HEK293 (cell line): ENCODE measurements at regions not wholly inside any gene's neighbourhood (a gene's known extent, or its start where the extent isn't known, plus 50 kb on each side); places are given as distances from the start of the nearest gene placed in this dataset.

ENCODE experiments used
- CTCF ChIA-PET: fragments of 350-600 bp; formaldehyde crosslinking; extraction: SDS; loops from one replicate; lab custom pipeline; 2021; ENCODE audit warnings: antibody characterized with exemption; lab: Yijun Ruan, JAX
- POLR2A ChIA-PET: fragments of 300-600 bp; formaldehyde crosslinking; extraction: SDS; loops from one replicate; lab custom pipeline; 2020; ENCODE audit warnings: antibody characterized with exemption, inconsistent platforms; lab: Yijun Ruan, JAX
- H3K27ac ChIP-seq: fragments of 200-500 bp; sonication (Bioruptor generic); 2 replicates; pipeline ENCODE4 v1.5.1; 2014; ENCODE audit warnings: low read depth, low read length, control low read depth, inconsistent platforms; ENCODE audit errors: extremely low read depth
- H3K36me3 ChIP-seq, 2 experiments: fragments of 200-500 bp in 1 of 2; sonication (Bioruptor generic) in 1 of 2; 1 replicate in 1 of 2; 2 replicates in 1 of 2; pipeline ENCODE4 v1.5.1; 2014 to 2017; ENCODE audit warnings: inconsistent platforms in 2 of 2, low read length in 2 of 2; ENCODE audit not compliant: control insufficient read depth in 2 of 2, insufficient read depth in 1 of 2
- H3K4me1 ChIP-seq: fragments of 200-500 bp; sonication (Bioruptor generic); 2 replicates; pipeline ENCODE4 v1.5.1; 2014; ENCODE audit warnings: mild to moderate bottlenecking, low read length, inconsistent platforms; ENCODE audit not compliant: control insufficient read depth, insufficient read depth
- H3K4me3 ChIP-seq: 2 replicates; pipeline ENCODE4 v1.5.1; 2011; ENCODE audit warnings: low read depth, mild to moderate bottlenecking, control low read depth, low read length, moderate library complexity
- H3K9me3 ChIP-seq: fragments of 200-500 bp; sonication (Bioruptor generic); 2 replicates; pipeline ENCODE4 v1.5.1; 2014; ENCODE audit warnings: low read depth, low read length, inconsistent platforms; ENCODE audit not compliant: control insufficient read depth, insufficient read depth
- HOXD13 ChIP-seq: sonication (generic); formaldehyde crosslinking; IDR thresholded peaks from 2 replicates; pipeline ENCODE4 v1.8.0; 2022; ENCODE audit warnings: missing genetic modification reagents, borderline replicate concordance
- KLF7 ChIP-seq: fragments of 450-650 bp; formaldehyde crosslinking; IDR thresholded peaks from 2 replicates; pipeline ENCODE4 v1.5.1; 2016; ENCODE audit warnings: missing biosample characterization, missing genetic modification characterization, borderline replicate concordance
- MEIS1 ChIP-seq: sonication (generic); formaldehyde crosslinking; IDR thresholded peaks from 2 replicates; pipeline ENCODE4 v1.8.1; 2022; ENCODE audit warnings: missing genetic modification reagents, mild to moderate bottlenecking, borderline replicate concordance
- OVOL3 ChIP-seq: fragments of 450-650 bp; formaldehyde crosslinking; IDR thresholded peaks from 2 replicates; pipeline ENCODE4 v1.5.1; 2016; ENCODE audit warnings: missing biosample characterization, missing genetic modification characterization
- PATZ1 ChIP-seq: fragments of 450-650 bp; formaldehyde crosslinking; IDR thresholded peaks from 2 replicates; pipeline ENCODE4 v1.5.1; 2016; ENCODE audit warnings: missing biosample characterization, missing genetic modification characterization
- PRDM1 ChIP-seq: fragments of 450-650 bp; formaldehyde crosslinking; IDR thresholded peaks from 2 replicates; pipeline ENCODE4; 2016; ENCODE audit warnings: missing biosample characterization, missing genetic modification characterization
- PRDM6 ChIP-seq: fragments of 450-650 bp; formaldehyde crosslinking; IDR thresholded peaks from 2 replicates; pipeline ENCODE4 v1.5.1; 2017; ENCODE audit warnings: missing biosample characterization, missing genetic modification characterization
- TCF7L2 ChIP-seq: IDR thresholded peaks from 2 replicates; pipeline ENCODE4 v1.6.1; 2011; ENCODE audit warnings: low read depth, mild to moderate bottlenecking, inconsistent platforms, low read length, moderate library complexity, borderline replicate concordance
- ZFHX2 ChIP-seq: fragments of 450-650 bp; formaldehyde crosslinking; conservative IDR thresholded peaks from 2 replicates; pipeline ENCODE4 v1.5.1; 2016; ENCODE audit warnings: missing biosample characterization, missing genetic modification characterization
- ZFP69B ChIP-seq: fragments of 450-650 bp; formaldehyde crosslinking; IDR thresholded peaks from 2 replicates; pipeline ENCODE4 v1.5.1; 2016; ENCODE audit warnings: missing biosample characterization, missing genetic modification characterization
- ZNF112 ChIP-seq: fragments of 450-650 bp; formaldehyde crosslinking; IDR thresholded peaks from 2 replicates; pipeline ENCODE4 v1.5.0; 2017; ENCODE audit warnings: missing biosample characterization, missing genetic modification characterization
- ZNF138 ChIP-seq: fragments of 450-650 bp; formaldehyde crosslinking; IDR thresholded peaks from 2 replicates; pipeline ENCODE4 v1.5.1; 2016; ENCODE audit warnings: missing biosample characterization, missing genetic modification characterization, borderline replicate concordance
- ZNF221 ChIP-seq: fragments of 450-650 bp; formaldehyde crosslinking; IDR thresholded peaks from 2 replicates; pipeline ENCODE4 v1.5.1; 2017; ENCODE audit warnings: missing biosample characterization, missing genetic modification characterization, borderline replicate concordance
- ZNF324 ChIP-seq: fragments of 450-650 bp; formaldehyde crosslinking; IDR thresholded peaks from 2 replicates; pipeline ENCODE4 v1.5.1; 2016; ENCODE audit warnings: missing biosample characterization, missing genetic modification characterization
- ZNF362 ChIP-seq: fragments of 450-650 bp; formaldehyde crosslinking; IDR thresholded peaks from 2 replicates; pipeline ENCODE4 v1.5.1; 2016; ENCODE audit warnings: missing biosample characterization, missing genetic modification characterization
- ZNF394 ChIP-seq: fragments of 450-650 bp; formaldehyde crosslinking; IDR thresholded peaks from 2 replicates; pipeline ENCODE4 v1.5.1; 2016; ENCODE audit warnings: missing biosample characterization, missing genetic modification characterization, mild to moderate bottlenecking, moderate library complexity, borderline replicate concordance
- ZNF449 ChIP-seq: fragments of 450-650 bp; formaldehyde crosslinking; IDR thresholded peaks from 2 replicates; pipeline ENCODE4 v1.5.1; 2017; ENCODE audit warnings: missing biosample characterization, mild to moderate bottlenecking, missing genetic modification characterization, moderate library complexity
- ZNF488 ChIP-seq: fragments of 450-650 bp; formaldehyde crosslinking; IDR thresholded peaks from 2 replicates; pipeline ENCODE4 v1.5.1; 2016; ENCODE audit warnings: missing biosample characterization, missing genetic modification characterization
- ZNF571 ChIP-seq: fragments of 450-650 bp; formaldehyde crosslinking; IDR thresholded peaks from 2 replicates; pipeline ENCODE4 v1.5.0; 2017; ENCODE audit warnings: missing biosample characterization, missing genetic modification characterization
- ZNF580 ChIP-seq: fragments of 450-650 bp; formaldehyde crosslinking; IDR thresholded peaks from 2 replicates; pipeline ENCODE4 v1.5.1; 2016; ENCODE audit warnings: missing biosample characterization, missing genetic modification characterization
- ZNF639 ChIP-seq: fragments of 450-650 bp; formaldehyde crosslinking; IDR thresholded peaks from 2 replicates; pipeline ENCODE4 v1.5.1; 2016; ENCODE audit warnings: missing biosample characterization, missing genetic modification characterization
- ZNF677 ChIP-seq: fragments of 450-650 bp; IDR thresholded peaks from 2 replicates; pipeline ENCODE4 v1.5.0; 2018; ENCODE audit warnings: missing biosample characterization, mild to moderate bottlenecking, missing genetic modification characterization, moderate library complexity
- ZNF768 ChIP-seq: fragments of 450-650 bp; formaldehyde crosslinking; IDR thresholded peaks from 2 replicates; pipeline ENCODE4 v1.5.1; 2018; ENCODE audit warnings: missing biosample characterization, mild to moderate bottlenecking, missing genetic modification characterization
- ZNF792 ChIP-seq: fragments of 450-650 bp; formaldehyde crosslinking; IDR thresholded peaks from 2 replicates; pipeline ENCODE4 v1.5.1; 2016; ENCODE audit warnings: missing biosample characterization, missing genetic modification characterization

- TF ChIP-seq ZNF362 (tag by site-specific recombination) (no peak), ZNF112 (tag by site-specific recombination) (no peak), ZNF792 (tag by site-specific recombination) (no peak), ZNF571 (no peak), ZNF580 (tag by site-specific recombination) (no peak), ZNF138 (tag by site-specific recombination) (no peak), OVOL3 (tag by site-specific recombination) (no peak), ZFHX2 (no peak), ZNF488 (no peak), ZNF449 (tag by site-specific recombination) (no peak)
Observed at GRCh38 chr2:149735237-149735958, 147.8 kb upstream of the MMADHC start (continued).

- Histone ChIP-seq H3K4me1 (peaks cover 18% of the 10 kb centered on the region; the same call in 1 of the 2 replicates), H3K9me3 (no peaks in the 10 kb centered on the region), H3K36me3 (no peaks in the 10 kb centered on the region), H3K27ac (no peak overlapping the region), H3K4me3 (no peak overlapping the region)
- peak; percentile 65 for TF ChIP-seq PRDM1 (tag by site-specific recombination)
- peak; percentile 78; the same call in 1 of the 2 replicates for TF ChIP-seq HOXD13 (CRISPR knock-in tag)
- no peak for TF ChIP-seq ZNF324
- TF ChIP-seq ZNF639 (tag by site-specific recombination) = no peak
- no peak for TF ChIP-seq ZNF221 (tag by site-specific recombination)
- TF ChIP-seq ZFP69B (tag by site-specific recombination) = no peak
- TF ChIP-seq ZNF768 = no peak
- peak; percentile 61 for TF ChIP-seq TCF7L2
- no peak for TF ChIP-seq ZNF677 (tag by site-specific recombination)
- no peak for TF ChIP-seq ZNF394 (tag by site-specific recombination)
- peak; percentile 97 for TF ChIP-seq MEIS1 (CRISPR knock-in tag)
- no peak for TF ChIP-seq KLF7 (tag by site-specific recombination)
- no peak for TF ChIP-seq PATZ1 (tag by site-specific recombination)
- peak; percentile 40 for TF ChIP-seq PRDM6
- ChIA-PET POLR2A (no interaction called here), CTCF (no interaction called here)
Observed at GRCh38 chr2:149733936-149734685, 146.5 kb upstream of the MMADHC start.
